Hepatocyte (in vitro differentiated cells): ENCODE measurements at regions not wholly inside any gene's neighbourhood (a gene's known extent, or its start where the extent isn't known, plus 50 kb on each side); places are given as distances from the start of the nearest gene placed in this dataset.

ENCODE experiments used
- DNase-seq: peaks from one replicate; pipeline ENCODE4 v3.0.0-alpha.2; 2016; ENCODE audit warnings: low spot score
- H2AFZ ChIP-seq: fragments of 200-600 bp; sonication (generic); 2 replicates; pipeline ENCODE4 v1.6.0; 2016; ENCODE audit warnings: antibody characterized with exemption, mild to moderate bottlenecking
- H3K27ac ChIP-seq: fragments of 200-600 bp; sonication (generic); 2 replicates; pipeline ENCODE4 v1.5.1; 2016; ENCODE audit warnings: mild to moderate bottlenecking
- H3K27me3 ChIP-seq: fragments of 200-600 bp; sonication (generic); 2 replicates; pipeline ENCODE4 v1.6.1; 2016
- H3K36me3 ChIP-seq: fragments of 200-600 bp; sonication (generic); replicated peaks from 2 replicates; pipeline ENCODE4 v1.5.1; 2016; ENCODE audit warnings: low read depth; ENCODE audit not compliant: insufficient read depth
- H3K4me1 ChIP-seq: fragments of 200-600 bp; sonication (generic); 2 replicates; pipeline ENCODE4 v1.5.1; 2016; ENCODE audit warnings: mild to moderate bottlenecking, moderate library complexity; ENCODE audit not compliant: insufficient read depth
- H3K4me2 ChIP-seq: fragments of 200-600 bp; sonication (generic); 2 replicates; pipeline ENCODE4 v1.6.0; 2016
- H3K4me3 ChIP-seq: fragments of 200-600 bp; sonication (generic); 2 replicates; pipeline ENCODE4 v1.5.1; 2016; ENCODE audit warnings: mild to moderate bottlenecking
- H3K79me2 ChIP-seq: fragments of 200-600 bp; sonication (generic); 2 replicates; pipeline ENCODE4 v1.6.0; 2017; ENCODE audit warnings: mild to moderate bottlenecking
- H3K9me2 ChIP-seq: fragments of 200-600 bp; sonication (generic); replicated peaks from 2 replicates; pipeline ENCODE4 v1.6.0; 2017; ENCODE audit warnings: mild to moderate bottlenecking; ENCODE audit not compliant: insufficient read depth
- H3K9me3 ChIP-seq: fragments of 200-600 bp; sonication (generic); 2 replicates; pipeline ENCODE4 v1.5.1; 2016; ENCODE audit warnings: low read depth, mild to moderate bottlenecking
- H4K20me1 ChIP-seq: fragments of 200-600 bp; sonication (generic); 2 replicates; pipeline ENCODE4 v1.6.0; 2016; ENCODE audit warnings: mild to moderate bottlenecking; ENCODE audit not compliant: insufficient read depth, poor library complexity, severe bottlenecking
- EZH2 ChIP-seq: fragments of 200-600 bp; sonication (generic); IDR thresholded peaks from 2 replicates; pipeline ENCODE4 v1.6.1; 2016; ENCODE audit warnings: antibody characterized with exemption, mild to moderate bottlenecking, borderline replicate concordance
- EZH2phosphoT487 ChIP-seq: fragments of 200-600 bp; sonication (generic); IDR thresholded peaks from one replicate; pipeline ENCODE4 v1.6.1; 2018; ENCODE audit warnings: antibody characterized with exemption, mild to moderate bottlenecking, low read depth, moderate library complexity; ENCODE audit not compliant: unreplicated experiment, severe bottlenecking
- WGBS: methylation state at CpG from one replicate; pipeline ENCODE4 v1.1.6; 2016; ENCODE audit warnings: low lambda C conversion rate; ENCODE audit errors: missing lambda C conversion rate; 5-methylcytosine and 5-hydroxymethylcytosine counted together
- TF ChIP-seq, protein P1 (sequence below): fragments of 200-600 bp; sonication (generic); IDR thresholded peaks from 2 replicates; pipeline ENCODE4 v1.5.1; 2016; ENCODE audit warnings: antibody characterized with exemption, mild to moderate bottlenecking; ENCODE audit not compliant: poor library complexity

DNA sequence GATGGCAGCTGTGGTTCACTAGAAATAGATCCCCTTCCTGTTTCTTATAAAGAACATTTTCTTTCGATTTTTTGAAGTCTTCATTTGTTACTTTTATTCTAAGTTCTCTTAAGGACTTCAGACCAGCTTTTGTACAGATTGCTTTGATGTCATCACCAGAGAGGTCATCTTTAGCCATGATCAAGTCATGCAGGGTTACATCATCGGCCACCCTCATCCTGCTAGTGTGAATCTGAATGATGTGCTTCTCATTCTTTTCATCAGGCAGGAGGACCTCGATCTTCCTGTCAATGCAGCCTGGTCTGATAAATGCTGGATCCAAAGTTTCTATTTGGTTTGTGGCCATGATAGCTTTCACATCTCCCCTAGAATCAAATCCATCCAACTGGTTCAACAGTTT is 706.7 kb downstream of the RERGL start:
- no peaks in the 10 kb centered on the region for H4K20me1 ChIP-seq
- DNase-seq: no peak
- TF ChIP-seq EZH2phosphoT487 (no peak), EZH2 (no peak)
- TF ChIP-seq, protein P1, sequence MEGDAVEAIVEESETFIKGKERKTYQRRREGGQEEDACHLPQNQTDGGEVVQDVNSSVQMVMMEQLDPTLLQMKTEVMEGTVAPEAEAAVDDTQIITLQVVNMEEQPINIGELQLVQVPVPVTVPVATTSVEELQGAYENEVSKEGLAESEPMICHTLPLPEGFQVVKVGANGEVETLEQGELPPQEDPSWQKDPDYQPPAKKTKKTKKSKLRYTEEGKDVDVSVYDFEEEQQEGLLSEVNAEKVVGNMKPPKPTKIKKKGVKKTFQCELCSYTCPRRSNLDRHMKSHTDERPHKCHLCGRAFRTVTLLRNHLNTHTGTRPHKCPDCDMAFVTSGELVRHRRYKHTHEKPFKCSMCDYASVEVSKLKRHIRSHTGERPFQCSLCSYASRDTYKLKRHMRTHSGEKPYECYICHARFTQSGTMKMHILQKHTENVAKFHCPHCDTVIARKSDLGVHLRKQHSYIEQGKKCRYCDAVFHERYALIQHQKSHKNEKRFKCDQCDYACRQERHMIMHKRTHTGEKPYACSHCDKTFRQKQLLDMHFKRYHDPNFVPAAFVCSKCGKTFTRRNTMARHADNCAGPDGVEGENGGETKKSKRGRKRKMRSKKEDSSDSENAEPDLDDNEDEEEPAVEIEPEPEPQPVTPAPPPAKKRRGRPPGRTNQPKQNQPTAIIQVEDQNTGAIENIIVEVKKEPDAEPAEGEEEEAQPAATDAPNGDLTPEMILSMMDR: no peak
- H3K4me2 ChIP-seq: no peak overlapping the region
- no peaks in the 10 kb centered on the region for H3K9me3 ChIP-seq
- no peak overlapping the region for H3K4me3 ChIP-seq
- 84% methylated on average over 3 of the region's 3 CpGs for WGBS
- no peaks in the 10 kb centered on the region for H3K4me1 ChIP-seq
- no peak overlapping the region for H2AFZ ChIP-seq
- no peaks in the 10 kb centered on the region for H3K36me3 ChIP-seq
- no peaks in the 10 kb centered on the region for H3K9me2 ChIP-seq
- H3K79me2 ChIP-seq: no peaks in the 10 kb centered on the region
- H3K27me3 ChIP-seq: no peaks in the 10 kb centered on the region
- H3K27ac ChIP-seq: no peak overlapping the region

DNA sequence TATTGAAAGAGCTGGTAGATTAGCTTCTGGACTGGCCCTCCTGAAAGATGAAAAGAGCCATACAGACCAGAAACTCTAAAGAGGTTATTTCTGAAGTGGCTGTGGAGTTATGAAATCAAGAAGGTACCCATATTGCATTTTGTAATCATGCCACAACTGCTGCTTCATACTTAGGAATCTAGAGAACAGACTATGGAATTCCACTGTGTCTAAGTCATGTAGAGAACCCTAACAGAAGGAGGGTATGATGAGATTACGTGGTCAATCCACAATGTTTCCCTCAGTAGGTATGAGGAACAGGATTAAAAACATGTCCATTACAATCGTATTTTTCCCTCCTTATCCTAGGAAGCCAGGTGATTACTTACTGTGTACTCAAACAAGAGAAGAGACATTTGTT is 708.8 kb downstream of the RERGL start:
- Histone ChIP-seq H3K4me3 (no peak overlapping the region), H3K36me3 (no peaks in the 10 kb centered on the region), H3K27me3 (no peaks in the 10 kb centered on the region), H3K4me1 (no peaks in the 10 kb centered on the region), H3K9me2 (no peaks in the 10 kb centered on the region), H3K4me2 (no peak overlapping the region), H4K20me1 (no peaks in the 10 kb centered on the region), H2AFZ (no peak overlapping the region), H3K9me3 (no peaks in the 10 kb centered on the region), H3K27ac (no peak overlapping the region), H3K79me2 (no peaks in the 10 kb centered on the region)
- WGBS: 52% methylated on average over 2 of the region's 2 CpGs
- DNase-seq: no peak
- TF ChIP-seq EZH2phosphoT487: no peak

DNA sequence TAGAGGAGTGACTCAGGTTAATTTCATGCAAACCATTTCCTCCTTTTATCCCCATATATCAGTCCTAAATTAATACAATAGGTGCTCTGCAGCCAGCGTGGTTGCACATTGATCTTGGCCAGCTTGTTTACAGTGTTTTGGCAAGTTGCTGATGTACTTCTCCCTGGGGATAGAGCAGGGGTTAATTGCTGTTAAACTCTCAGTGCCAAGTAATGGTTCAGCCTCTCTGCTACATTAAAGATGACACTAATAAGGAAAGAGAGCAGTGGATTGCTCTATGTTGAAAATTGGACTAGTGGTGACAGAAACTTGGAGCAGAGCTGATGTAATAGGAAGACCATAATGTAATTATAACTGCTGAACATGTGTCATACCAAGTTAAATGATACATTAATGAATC is 717.5 kb downstream of the RERGL start:
- Histone ChIP-seq H3K4me2 (no peak overlapping the region), H3K9me3 (no peaks in the 10 kb centered on the region), H4K20me1 (no peaks in the 10 kb centered on the region), H3K27ac (no peak overlapping the region), H3K27me3 (no peaks in the 10 kb centered on the region), H3K79me2 (no peaks in the 10 kb centered on the region), H3K4me1 (no peaks in the 10 kb centered on the region), H3K9me2 (no peaks in the 10 kb centered on the region), H3K4me3 (no peak overlapping the region), H2AFZ (no peak overlapping the region), H3K36me3 (no peaks in the 10 kb centered on the region)
- no peak for DNase-seq
- TF ChIP-seq EZH2 (no peak), EZH2phosphoT487 (no peak)
- WGBS: 36% methylated on average over 1 of the region's 1 CpG

DNA sequence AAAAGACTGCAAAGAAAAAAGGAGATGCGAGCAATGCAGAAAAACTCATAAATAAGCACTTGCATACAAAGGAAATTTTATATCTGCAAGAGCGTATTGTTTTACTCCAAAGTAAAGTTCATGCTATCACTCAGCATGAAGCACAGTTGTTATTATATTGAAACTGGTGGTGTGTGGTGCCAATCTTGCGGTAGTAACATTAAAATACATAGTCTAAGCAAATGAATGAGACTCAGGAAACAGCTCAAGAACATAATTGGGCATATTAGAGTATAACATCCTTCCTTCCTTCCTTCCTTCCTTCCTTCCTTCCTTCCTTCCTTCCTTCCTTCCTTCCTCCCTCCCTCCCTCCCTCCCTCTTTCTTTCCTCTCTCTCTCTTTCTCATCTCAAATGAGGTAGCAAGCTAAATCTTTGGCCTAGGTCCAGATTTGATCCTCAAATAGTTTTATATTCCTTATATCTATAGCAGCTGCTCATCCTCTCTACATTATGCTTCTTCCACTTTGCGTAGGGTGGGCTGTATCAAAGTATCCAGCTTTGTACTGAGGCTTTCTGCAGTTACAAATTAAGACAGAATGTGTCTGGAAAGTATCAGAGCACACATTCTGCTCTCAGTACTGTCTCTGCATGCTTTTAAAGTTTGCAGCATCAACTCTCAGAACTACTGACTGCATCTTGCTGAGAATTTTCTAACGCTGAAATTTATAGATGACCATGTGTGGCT is 718.3 kb downstream of the RERGL start:
- Histone ChIP-seq H3K9me3 (no peaks in the 10 kb centered on the region), H3K9me2 (no peaks in the 10 kb centered on the region), H2AFZ (no peak overlapping the region), H3K4me2 (no peak overlapping the region), H3K27me3 (no peaks in the 10 kb centered on the region), H3K4me3 (no peak overlapping the region), H3K79me2 (no peaks in the 10 kb centered on the region), H4K20me1 (no peaks in the 10 kb centered on the region), H3K36me3 (no peaks in the 10 kb centered on the region), H3K27ac (no peak overlapping the region), H3K4me1 (no peaks in the 10 kb centered on the region)
- TF ChIP-seq, protein P1: no peak
- no peak for TF ChIP-seq EZH2
- TF ChIP-seq EZH2phosphoT487: no peak
- DNase-seq: no peak
- 78% methylated on average over 5 of the region's 5 CpGs for WGBS
